ENCODE measurements at regions not wholly inside any gene's neighbourhood (a gene's known extent, or its start where the extent isn't known, plus 50 kb on each side); places are given as distances from the start of the nearest gene placed in this dataset.

- TF ChIP-seq POLR2AphosphoS5 (IDR thresholded peaks at IDR 0.05; ENCODE audit: low read depth, low read length) (no peak), POLR2A (IDR thresholded peaks at IDR 0.05; ENCODE audit: low read depth, low read length) (no peak)
Measured at GRCh38 chr20:48302149-48302548, 516.9 kb upstream of the SULF2 start.
